NCI-H82 (cell line): ENCODE measurements at regions not wholly inside any gene's neighbourhood (a gene's known extent, or its start where the extent isn't known, plus 50 kb on each side); places are given as distances from the start of the nearest gene placed in this dataset.
"Not testable (repeated sequence)": the region's sequence is repeated elsewhere in the genome, so short reads cannot be mapped to it uniquely, and the experiment has no call there.

Experiments used
- DNase-seq: peaks from one replicate; lab custom pipeline; 2025; lab: John Stamatoyannopoulos, UW

DNA sequence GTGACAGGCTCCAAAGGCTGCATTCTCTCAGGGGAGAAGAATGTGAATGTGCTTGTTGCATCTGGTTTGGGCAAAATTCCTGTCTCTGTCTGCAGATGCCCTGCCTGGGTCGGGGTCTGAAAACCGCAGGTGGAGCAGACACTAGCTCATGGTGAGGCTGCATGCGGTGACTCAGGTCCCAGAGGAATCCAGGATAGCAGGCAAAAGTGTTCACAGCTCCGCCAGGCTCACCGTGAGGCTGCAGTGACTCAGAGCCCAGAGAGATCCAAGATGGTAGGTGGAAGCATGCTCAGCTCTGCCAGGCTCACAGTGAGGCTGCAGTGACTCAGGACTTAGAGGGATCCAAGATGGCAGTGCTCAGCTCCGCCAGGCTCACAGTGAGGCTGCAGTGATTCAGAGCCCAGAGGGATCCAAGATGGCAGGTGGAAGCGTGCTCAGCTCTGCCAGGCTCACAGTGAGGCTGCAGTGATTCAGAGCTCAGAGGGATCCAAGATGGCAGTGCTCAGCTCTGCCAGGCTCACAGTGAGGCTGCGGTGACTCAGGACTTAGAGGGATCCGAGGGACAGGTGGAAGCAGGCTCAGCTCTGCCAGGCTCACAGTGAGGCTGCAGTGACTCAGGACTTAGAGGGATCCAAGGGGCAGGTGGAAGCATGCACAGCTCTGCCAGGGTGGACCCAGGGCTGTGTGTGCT, 200.5 kb downstream of the ACKR3 start:
- no peak for DNase-seq

GRCh38 chr2:236772220-236772837, 202.7 kb downstream of the ACKR3 start:
- no peak for DNase-seq

GRCh38 chr2:236773206-236773605, 203.6 kb downstream of the ACKR3 start:
- DNase-seq = no peak

- DNase-seq = no peak
These were observed 204.5 kb downstream of the ACKR3 start for GRCh38 chr2:236774171-236774570.

DNA sequence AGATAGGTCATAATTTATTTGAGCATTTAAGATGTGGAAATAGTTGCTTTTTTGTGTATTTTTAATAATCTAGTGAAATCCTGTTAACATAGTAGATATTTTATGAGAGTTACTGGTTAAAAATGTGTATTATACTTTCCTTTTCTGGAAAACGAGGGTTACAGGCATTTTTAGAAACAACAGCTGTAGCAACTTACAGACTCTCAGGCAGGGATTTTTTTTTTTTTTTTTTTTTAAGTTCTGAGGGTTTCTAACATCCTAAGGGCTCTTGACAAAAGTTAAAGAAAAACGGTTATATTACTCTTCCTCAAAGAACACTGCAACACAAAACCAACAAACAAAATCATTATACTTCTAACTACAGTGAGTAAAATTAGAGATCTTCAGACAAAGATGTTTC, 205.9 kb downstream of the ACKR3 start:
- no peak for DNase-seq

DNA sequence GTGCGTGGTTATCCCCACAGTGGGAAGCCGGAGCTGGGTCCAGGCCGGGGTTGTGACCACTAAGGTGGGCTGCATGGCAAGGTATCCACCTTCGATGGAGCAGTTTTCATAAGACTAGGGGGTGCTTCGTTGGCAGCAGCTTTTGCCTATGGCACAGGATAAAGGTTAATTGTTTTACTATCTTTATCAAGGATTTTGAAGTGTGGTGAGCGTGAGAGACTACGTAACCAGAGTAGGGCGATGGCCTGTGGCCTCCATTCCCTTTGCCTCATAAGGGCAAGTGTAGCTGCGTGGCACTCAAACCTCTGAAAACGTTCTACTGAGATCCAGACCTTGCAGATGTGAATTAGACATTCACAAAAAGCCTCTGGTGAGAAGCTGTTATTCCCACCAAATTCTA, 206.6 kb downstream of the ACKR3 start:
- DNase-seq = no peak

DNA sequence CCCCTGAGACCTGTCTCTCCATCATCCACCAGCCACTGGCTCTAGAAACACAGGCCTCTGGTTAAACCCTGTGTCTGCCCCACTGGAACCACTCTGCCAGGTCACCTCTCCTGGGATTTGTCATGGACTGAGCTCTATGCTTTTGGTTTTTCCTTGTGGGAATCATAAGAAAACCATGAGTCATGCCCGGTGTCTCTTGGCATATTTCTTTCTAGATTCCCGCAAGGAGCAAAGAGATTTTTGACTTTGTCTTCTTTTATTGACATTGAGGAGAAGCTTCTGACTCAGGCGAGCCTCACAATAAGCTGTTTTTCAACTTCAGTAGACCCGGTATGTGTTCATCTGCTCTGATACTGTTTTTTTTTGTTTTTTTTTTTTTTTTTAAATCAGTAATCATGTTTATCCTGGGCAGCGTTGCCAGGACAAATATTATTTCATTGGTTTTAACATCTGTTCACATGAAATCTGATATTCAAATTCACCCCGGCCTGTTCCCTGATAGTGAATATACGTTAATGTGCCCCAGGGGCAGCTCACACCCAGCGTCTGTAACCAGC, 207.1 kb downstream of the ACKR3 start:
- DNase-seq = no peak

GRCh38 chr2:236777408-236777807, 207.8 kb downstream of the ACKR3 start:
- no peak for DNase-seq

GRCh38 chr2:236781933-236782816, 212.6 kb downstream of the ACKR3 start:
- DNase-seq = no peak

- no peak for DNase-seq
These were observed 213.3 kb downstream of the ACKR3 start for GRCh38 chr2:236782938-236783337.

- no peak for DNase-seq
These were observed 213.9 kb downstream of the ACKR3 start for GRCh38 chr2:236783417-236784020.

GRCh38 chr2:236785611-236786057, 216.0 kb downstream of the ACKR3 start:
- no peak for DNase-seq

GRCh38 chr2:236786751-236787150, 217.1 kb downstream of the ACKR3 start:
- DNase-seq = no peak

- not testable (repeated sequence) for DNase-seq
These were observed 217.8 kb downstream of the ACKR3 start for GRCh38 chr2:236787376-236787775.

- no peak for DNase-seq
These were observed 218.3 kb downstream of the ACKR3 start for GRCh38 chr2:236787885-236788284.

- DNase-seq = peak; percentile 30
These were observed 221.3 kb downstream of the ACKR3 start for GRCh38 chr2:236790963-236791362.

GRCh38 chr2:236793023-236794011, 223.7 kb downstream of the ACKR3 start:
- no peak for DNase-seq

- DNase-seq = no peak
These were observed 224.7 kb downstream of the ACKR3 start for GRCh38 chr2:236794176-236794957.

DNA sequence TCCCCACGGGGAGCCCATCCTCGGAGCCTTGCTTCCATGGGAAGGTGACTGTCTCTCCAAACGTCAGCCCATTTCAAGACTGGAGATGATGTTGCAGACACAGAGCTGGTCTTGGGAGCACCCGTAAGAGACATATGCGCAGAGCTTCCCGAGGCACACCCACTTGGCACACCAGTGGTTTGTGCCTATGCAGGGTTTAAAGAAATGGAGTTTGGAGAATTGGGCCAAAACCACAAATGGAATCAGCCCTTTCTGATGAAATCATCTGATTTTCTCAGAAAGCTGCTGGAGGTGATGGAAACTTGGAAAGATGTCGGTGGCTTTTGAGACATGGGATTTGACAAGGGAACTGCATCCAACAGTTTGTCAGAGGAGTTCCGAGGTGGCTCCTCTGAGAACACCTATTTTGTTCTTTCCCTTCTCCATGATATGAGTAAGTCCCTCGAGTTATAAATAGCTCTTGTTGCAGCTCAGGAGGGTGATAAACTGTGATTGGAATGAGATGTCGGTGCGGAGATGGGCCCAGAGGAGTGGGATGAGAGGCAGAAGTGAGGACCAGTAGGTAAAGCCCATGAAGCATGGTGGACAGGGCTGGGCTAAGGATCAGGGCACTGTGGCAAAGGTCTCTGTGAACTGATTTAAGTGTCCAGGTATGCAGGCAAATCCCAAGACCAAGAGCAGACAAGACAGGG, 225.7 kb downstream of the ACKR3 start:
- DNase-seq = no peak

DNA sequence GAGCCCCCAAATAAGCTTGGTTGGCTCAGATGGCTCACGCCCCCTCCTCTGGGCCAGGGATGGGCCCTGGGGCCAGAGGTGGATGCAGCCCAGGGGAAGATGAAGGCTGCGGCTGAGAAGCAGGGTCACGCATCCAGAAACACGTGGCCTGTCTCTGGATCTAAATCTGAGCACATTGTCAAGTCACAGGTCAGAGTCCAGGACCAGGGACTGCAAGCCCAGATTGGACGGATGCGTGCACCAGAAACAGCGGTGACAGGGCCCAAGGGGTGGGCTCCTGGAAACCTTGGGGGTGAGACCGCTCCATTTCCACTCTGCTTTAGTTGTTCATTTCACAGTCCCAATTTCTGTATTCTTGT, 226.2 kb downstream of the ACKR3 start:
- no peak for DNase-seq
